ENCODE measurements at regions not wholly inside any gene's neighbourhood (a gene's known extent, or its start where the extent isn't known, plus 50 kb on each side); places are given as distances from the start of the nearest gene placed in this dataset.

DNA sequence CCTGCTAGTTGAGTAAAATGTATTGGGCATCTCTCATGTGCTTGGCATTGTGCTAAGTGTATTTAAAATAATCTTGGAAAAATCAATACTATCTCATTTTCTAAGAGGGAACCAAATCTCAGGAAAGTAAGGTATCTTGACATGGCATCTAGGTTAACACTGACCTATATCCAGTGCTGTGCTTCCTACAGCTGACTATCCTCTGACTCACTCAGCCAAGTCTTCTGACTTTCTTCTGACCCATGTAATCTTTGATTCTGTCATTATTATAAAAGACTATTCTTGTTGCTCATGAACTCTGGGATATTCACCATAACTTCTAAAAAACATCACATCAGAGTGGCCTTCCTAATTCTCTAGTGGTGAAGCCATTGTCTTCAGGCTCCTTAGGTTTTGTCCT is 304.1 kb upstream of the TENM4 start:
- TF ChIP-seq TCF12 (IDR thresholded peaks at IDR 0.05; ENCODE audit: low read depth) (no peak), NFIC (IDR thresholded peaks at IDR 0.05) (no peak), EP300 (IDR thresholded peaks at IDR 0.05; ENCODE audit: borderline replicate concordance) (no peak), RAD21 (IDR thresholded peaks at IDR 0.05; ENCODE audit: low read depth) (no peak), CEBPB (IDR thresholded peaks at IDR 0.05) (no peak), REST (IDR thresholded peaks at IDR 0.05; ENCODE audit: low read depth) (no peak), EGR1 (IDR thresholded peaks at IDR 0.05) (no peak), TEAD4 (IDR thresholded peaks at IDR 0.05) (no peak), YY1 (IDR thresholded peaks at IDR 0.05; ENCODE audit: low read depth) (no peak), ZBTB7A (IDR thresholded peaks at IDR 0.05; ENCODE audit: low read depth) (no peak)

All from Ishikawa (cell line).